ENCODE measurements at regions not wholly inside any gene's neighbourhood (a gene's known extent, or its start where the extent isn't known, plus 50 kb on each side); places are given as distances from the start of the nearest gene placed in this dataset.

- TF ChIP-seq ZNF548 (tag by site-specific recombination; IDR thresholded peaks at IDR 0.05) (no peak), ZNF18 (tag by site-specific recombination; IDR thresholded peaks at IDR 0.05) (no peak), ZNF274 (IDR thresholded peaks at IDR 0.05; ENCODE audit: low read length) (no peak), ZNF274 (tag by site-specific recombination; IDR thresholded peaks at IDR 0.05; ENCODE audit: borderline replicate concordance) (no peak), CTCF (tag by site-specific recombination; IDR thresholded peaks at IDR 0.05) (no peak), ZNF23 (tag by site-specific recombination; IDR thresholded peaks at IDR 0.05; ENCODE audit: borderline replicate concordance) (no peak), BCL11A (tag by site-specific recombination; IDR thresholded peaks at IDR 0.05; ENCODE audit: low read depth) (no peak), REPIN1 (tag by site-specific recombination; IDR thresholded peaks at IDR 0.05; ENCODE audit: low read depth) (no peak)
Observed at GRCh38 chr4:187724456-187724855, 271.1 kb upstream of the ZFP42 start.

All from HEK293 (cell line).